HepG2 (cell line): ENCODE measurements at regions not wholly inside any gene's neighbourhood (a gene's known extent, or its start where the extent isn't known, plus 50 kb on each side); places are given as distances from the start of the nearest gene placed in this dataset.

Experiments
- ATF2 ChIP-seq: sonication (generic); formaldehyde crosslinking; IDR thresholded peaks from 2 replicates; pipeline ENCODE4 v1.4.0; 2020; ENCODE audit warnings: missing genetic modification reagents
- THAP11 ChIP-seq: IDR thresholded peaks from 2 replicates; pipeline ENCODE4 v1.6.1; 2016; ENCODE audit warnings: missing biosample characterization, missing genetic modification reagents
- YY1 ChIP-seq: IDR thresholded peaks from 2 replicates; pipeline ENCODE4 v1.6.1; 2011; ENCODE audit warnings: low read length, low read depth, moderate library complexity, mild to moderate bottlenecking; ENCODE audit not compliant: insufficient read depth, insufficient replicate concordance
- ZNF354B ChIP-seq: sonication (generic); formaldehyde crosslinking; IDR thresholded peaks from 2 replicates; pipeline ENCODE4 v1.8.0; 2022; ENCODE audit warnings: mild to moderate bottlenecking, missing genetic modification reagents
- TF ChIP-seq, protein P1 (sequence below): sonication (generic); formaldehyde crosslinking; IDR thresholded peaks from 2 replicates; pipeline ENCODE4 v1.8.0; 2022; ENCODE audit warnings: mild to moderate bottlenecking, missing genetic modification reagents

GRCh38 chr13:108087810-108088209 is 127.5 kb downstream of the LIG4 start:
- TF ChIP-seq, protein P1, sequence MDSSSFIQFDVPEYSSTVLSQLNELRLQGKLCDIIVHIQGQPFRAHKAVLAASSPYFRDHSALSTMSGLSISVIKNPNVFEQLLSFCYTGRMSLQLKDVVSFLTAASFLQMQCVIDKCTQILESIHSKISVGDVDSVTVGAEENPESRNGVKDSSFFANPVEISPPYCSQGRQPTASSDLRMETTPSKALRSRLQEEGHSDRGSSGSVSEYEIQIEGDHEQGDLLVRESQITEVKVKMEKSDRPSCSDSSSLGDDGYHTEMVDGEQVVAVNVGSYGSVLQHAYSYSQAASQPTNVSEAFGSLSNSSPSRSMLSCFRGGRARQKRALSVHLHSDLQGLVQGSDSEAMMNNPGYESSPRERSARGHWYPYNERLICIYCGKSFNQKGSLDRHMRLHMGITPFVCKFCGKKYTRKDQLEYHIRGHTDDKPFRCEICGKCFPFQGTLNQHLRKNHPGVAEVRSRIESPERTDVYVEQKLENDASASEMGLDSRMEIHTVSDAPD = no peak
- TF ChIP-seq ZNF354B (CRISPR knock-in tag) = no peak
- TF ChIP-seq THAP11 (CRISPR knock-in tag) = no peak
- no peak for TF ChIP-seq YY1
- no peak for TF ChIP-seq ATF2 (CRISPR knock-in tag)
